GM20000 (cell line): ENCODE measurements at regions not wholly inside any gene's neighbourhood (a gene's known extent, or its start where the extent isn't known, plus 50 kb on each side); places are given as distances from the start of the nearest gene placed in this dataset.

Experiments
- DNase-seq: peaks from one replicate; pipeline ENCODE4 v3.0.0; 2012; ENCODE audit warnings: low spot score
- CTCF ChIP-seq: IDR thresholded peaks from 2 replicates; pipeline ENCODE4 v1.5.1; 2012; ENCODE audit warnings: mild to moderate bottlenecking, control low read depth; ENCODE audit errors: extremely low read depth, missing control alignments

- no peak for TF ChIP-seq CTCF
- DNase-seq: no peak
Observed at GRCh38 chr11:29352273-29352795, 664.5 kb downstream of the KCNA4 start.

GRCh38 chr11:29351301-29351873 is 665.4 kb downstream of the KCNA4 start:
- no peak for DNase-seq
- TF ChIP-seq CTCF: no peak

GRCh38 chr11:29343465-29344333 is 673.1 kb downstream of the KCNA4 start:
- peak; percentile 89 for TF ChIP-seq CTCF
- DNase-seq: peak; percentile 49

- no peak for DNase-seq
- TF ChIP-seq CTCF: no peak
Observed at GRCh38 chr11:29336727-29337575, 679.9 kb downstream of the KCNA4 start.

GRCh38 chr11:29334776-29335130 is 682.1 kb downstream of the KCNA4 start:
- TF ChIP-seq CTCF: no peak
- no peak for DNase-seq

- peak; percentile 38 for DNase-seq
- TF ChIP-seq CTCF: no peak
Observed at GRCh38 chr11:29333993-29334775, 682.6 kb downstream of the KCNA4 start.
